DOHH2 (cell line): ENCODE measurements at regions not wholly inside any gene's neighbourhood (a gene's known extent, or its start where the extent isn't known, plus 50 kb on each side); places are given as distances from the start of the nearest gene placed in this dataset.
"Not testable (repeated sequence)": the region's sequence is repeated elsewhere in the genome, so short reads cannot be mapped to it uniquely, and the experiment has no call there.

Experiments
- CTCF ChIP-seq: fragments of 200-600 bp; sonication (generic); IDR thresholded peaks from one replicate; pipeline ENCODE4 v1.5.1; 2014; ENCODE audit warnings: antibody characterized with exemption, mild to moderate bottlenecking, low read depth, low read length; ENCODE audit not compliant: poor library complexity, severe bottlenecking
- EZH2phosphoT487 ChIP-seq: fragments of 200-600 bp; sonication (generic); IDR thresholded peaks from 2 replicates; pipeline ENCODE4 v1.6.1; 2017; ENCODE audit warnings: borderline replicate concordance, mild to moderate bottlenecking, antibody characterized with exemption, low read length, moderate library complexity, mixed read lengths

- not testable (repeated sequence) for TF ChIP-seq CTCF, EZH2phosphoT487
Measured at GRCh38 chr1:148432318-148432717, 50.8 kb downstream of the PPIAL4G start.
